NCI-H2171 treated with DMSO at 0.1 percent for 48 hours (cell line): ENCODE measurements at regions not wholly inside any gene's neighbourhood (a gene's known extent, or its start where the extent isn't known, plus 50 kb on each side); places are given as distances from the start of the nearest gene placed in this dataset.

ENCODE experiments used
- DNase-seq: peaks from one replicate; lab custom pipeline; 2025; lab: John Stamatoyannopoulos, UW

DNA sequence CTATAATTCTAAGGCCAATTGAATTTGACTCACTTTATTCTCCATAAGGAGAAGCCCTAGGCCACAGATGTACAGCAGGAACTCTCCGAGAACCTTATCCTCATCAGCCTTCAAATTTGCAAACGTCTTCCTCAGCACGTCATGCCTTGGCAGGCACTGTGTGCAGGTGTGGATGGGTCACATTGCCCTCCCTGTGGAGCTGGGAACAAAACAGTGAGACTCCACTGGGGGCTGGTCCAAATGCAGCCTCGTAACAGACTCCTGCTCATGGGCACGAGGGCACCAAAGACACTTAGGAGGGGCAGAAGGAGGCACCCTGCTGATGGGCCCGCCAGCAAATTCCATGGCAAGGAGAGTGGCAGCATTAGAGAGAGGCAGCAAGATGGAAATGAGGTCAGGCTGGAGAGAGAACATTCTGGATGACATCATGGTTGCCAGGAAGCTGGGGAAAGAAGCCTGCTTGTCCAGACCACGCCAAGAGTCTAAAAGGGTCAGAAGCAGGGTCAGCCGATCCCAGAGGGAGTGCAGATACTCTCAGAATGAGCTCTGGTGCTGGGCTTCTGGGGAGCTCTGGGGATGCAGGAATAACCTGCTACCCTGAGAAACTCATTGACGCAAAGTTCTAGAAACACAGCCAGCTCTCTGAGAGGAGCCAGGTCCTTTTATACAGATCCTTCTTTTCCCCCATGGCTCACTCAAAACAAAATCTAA, 242.2 kb downstream of the B3GLCT start:
- DNase-seq: no peak

- no peak for DNase-seq
These were observed 242.8 kb downstream of the B3GLCT start for GRCh38 chr13:31442571-31442970.

- DNase-seq: no peak
These were observed 244.6 kb downstream of the B3GLCT start for GRCh38 chr13:31444266-31444856.

- DNase-seq: no peak
These were observed 252.8 kb downstream of the B3GLCT start for GRCh38 chr13:31452525-31452924.

- no peak for DNase-seq
These were observed 255.8 kb downstream of the B3GLCT start for GRCh38 chr13:31455581-31455980.

DNA sequence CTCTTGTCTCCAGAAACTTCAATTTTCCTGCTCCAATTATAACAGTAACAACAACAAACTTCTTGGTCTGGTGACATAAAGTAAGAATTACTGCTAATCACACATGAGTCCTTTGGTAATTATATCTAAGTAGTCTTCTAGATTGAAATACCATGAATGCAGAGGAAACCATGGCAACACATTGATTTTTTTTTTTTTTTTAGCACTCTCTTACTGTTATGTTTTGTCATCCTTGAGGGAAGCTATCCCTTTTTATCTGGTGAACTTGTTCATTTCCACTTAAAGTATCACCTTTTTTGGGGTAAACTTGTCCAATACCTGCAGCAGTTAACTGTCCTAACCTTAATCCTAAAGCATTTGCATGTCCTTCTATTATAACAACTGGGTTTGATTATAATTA, 256.3 kb downstream of the B3GLCT start:
- no peak for DNase-seq

DNA sequence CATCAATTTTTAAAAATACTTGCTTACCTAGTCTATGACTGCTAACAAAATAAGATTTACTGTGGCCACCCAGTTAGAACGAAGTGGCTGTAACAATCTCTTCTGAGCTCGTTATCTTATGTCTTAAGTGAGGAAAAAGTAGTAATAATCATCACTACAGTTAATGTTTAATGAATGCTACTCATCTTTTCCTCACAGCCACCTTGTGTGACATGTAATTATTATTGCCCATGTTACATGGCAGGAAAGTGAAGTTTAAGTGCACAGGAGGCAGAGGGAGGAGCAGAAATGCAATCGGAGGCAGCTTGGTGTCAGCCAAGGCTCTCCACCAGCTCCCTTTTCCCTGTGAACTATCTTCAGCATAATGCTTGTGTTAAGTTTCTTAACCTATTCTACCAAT, 260.3 kb downstream of the B3GLCT start:
- no peak for DNase-seq

- no peak for DNase-seq
These were observed 262.1 kb downstream of the B3GLCT start for GRCh38 chr13:31461923-31462322.

GRCh38 chr13:31462766-31463165, 263.0 kb downstream of the B3GLCT start:
- DNase-seq: no peak

GRCh38 chr13:31468114-31468902, 268.5 kb downstream of the B3GLCT start:
- DNase-seq: peak; percentile 18

DNA sequence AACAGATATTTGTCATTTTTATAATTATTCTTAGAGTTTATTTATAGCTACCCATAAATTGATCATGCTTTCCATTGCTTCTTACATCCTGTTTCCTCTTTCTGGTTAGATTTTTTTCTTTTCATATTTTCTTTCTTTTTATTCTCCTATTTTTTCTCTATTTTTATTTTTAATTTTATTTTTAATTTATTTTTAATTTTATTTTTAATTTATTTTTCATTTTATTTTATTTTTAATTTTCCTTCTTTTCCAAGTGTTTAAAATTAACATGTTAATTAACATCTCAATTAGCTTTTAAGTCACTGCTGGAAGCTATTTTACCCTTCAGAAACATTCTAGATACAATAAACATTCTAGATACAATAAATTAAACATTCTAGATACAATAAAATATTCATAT, 269.6 kb downstream of the B3GLCT start:
- DNase-seq: no peak

DNA sequence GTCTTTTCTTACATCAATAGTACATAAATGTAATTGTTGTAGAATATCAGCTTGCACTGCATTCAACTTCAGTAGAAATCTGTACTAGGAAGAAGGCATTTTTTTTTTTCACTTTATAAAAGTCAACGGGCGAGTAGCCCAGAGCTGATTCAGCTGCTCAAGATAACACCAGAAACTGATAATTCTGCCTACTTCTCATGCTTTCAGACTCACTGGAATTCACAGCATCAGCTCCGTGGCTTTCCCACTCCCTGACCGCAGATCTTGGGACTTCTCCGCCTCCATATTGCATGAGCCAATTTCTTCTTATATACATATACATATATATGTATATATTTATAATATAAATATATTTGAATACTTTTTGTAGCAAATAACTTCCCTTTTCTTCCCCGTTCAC, 263.1 kb upstream of the RXFP2 start:
- no peak for DNase-seq

DNA sequence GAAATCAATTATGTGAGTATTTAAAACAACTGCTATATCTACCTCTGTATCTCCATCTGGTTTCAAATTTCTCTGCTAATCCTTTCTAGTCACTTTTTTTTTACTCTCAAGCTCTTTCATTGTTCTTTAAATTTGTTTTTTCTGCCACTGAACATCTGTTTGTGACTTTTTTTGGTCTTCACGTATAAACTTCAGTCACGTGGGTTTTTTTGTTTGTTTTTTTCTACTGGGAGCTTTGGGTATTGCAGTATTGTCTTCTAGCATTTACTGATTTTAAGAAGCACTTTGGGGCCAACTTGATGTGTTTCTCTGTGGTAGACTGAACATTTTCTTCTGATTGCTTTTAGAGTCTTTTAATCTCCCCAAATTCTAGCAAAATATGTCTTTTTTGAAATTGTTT, 262.6 kb upstream of the RXFP2 start:
- peak; percentile 49 for DNase-seq

GRCh38 chr13:31477961-31478360, 261.4 kb upstream of the RXFP2 start:
- DNase-seq: no peak

- no peak for DNase-seq
These were observed 254.1 kb upstream of the RXFP2 start for GRCh38 chr13:31485183-31485582.

- DNase-seq: no peak
These were observed 253.7 kb upstream of the RXFP2 start for GRCh38 chr13:31485651-31486051.

GRCh38 chr13:31495336-31495735, 244.0 kb upstream of the RXFP2 start:
- no peak for DNase-seq

GRCh38 chr13:31499274-31499673, 240.1 kb upstream of the RXFP2 start:
- no peak for DNase-seq

GRCh38 chr13:31503626-31504025, 235.7 kb upstream of the RXFP2 start:
- DNase-seq: no peak

DNA sequence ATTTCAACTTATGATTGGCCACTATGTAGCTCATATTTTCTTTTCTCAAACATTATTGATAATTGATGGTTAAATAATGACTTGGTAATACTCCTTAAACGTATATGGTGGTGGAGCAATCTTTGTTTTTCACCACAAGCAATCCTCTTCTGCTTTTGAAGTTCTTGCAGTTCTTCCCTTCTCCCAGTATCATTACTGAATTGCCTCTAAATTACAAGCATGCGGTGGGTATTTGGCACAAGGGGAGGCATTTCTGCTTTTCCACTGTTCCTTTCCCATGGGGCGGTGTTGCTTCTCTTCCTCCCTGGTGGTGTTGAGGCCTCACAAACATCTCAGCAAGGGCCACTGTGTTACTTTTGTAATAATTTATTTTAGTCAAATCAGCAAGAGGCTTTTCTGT, 234.4 kb upstream of the RXFP2 start:
- no peak for DNase-seq

DNA sequence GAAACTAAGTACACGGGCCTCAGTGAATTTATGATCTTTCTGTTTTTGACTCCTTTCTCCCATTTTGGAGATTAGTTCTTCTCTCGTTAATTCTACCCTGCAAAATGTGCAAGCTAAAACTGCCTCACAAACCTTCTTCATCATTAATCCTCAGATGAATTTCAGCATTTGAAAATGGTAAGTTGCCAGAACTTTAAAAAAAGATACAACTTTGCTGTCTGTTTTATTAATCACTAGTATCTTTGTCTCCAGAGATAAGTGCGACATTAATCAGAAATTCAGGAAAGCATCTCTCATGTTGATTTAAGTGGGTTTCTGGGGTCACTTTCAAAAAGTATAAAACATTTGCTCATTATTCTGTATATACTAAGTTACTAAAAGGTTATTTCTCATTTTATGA, 227.0 kb upstream of the RXFP2 start:
- no peak for DNase-seq

- no peak for DNase-seq
These were observed 224.4 kb upstream of the RXFP2 start for GRCh38 chr13:31514932-31515331.

GRCh38 chr13:31515427-31515826, 223.9 kb upstream of the RXFP2 start:
- DNase-seq: no peak
